ENCODE measurements at regions not wholly inside any gene's neighbourhood (a gene's known extent, or its start where the extent isn't known, plus 50 kb on each side); places are given as distances from the start of the nearest gene placed in this dataset.
A peak's percentile ranks its signal among the peaks of the same experiment; 100 is the strongest.

DNA sequence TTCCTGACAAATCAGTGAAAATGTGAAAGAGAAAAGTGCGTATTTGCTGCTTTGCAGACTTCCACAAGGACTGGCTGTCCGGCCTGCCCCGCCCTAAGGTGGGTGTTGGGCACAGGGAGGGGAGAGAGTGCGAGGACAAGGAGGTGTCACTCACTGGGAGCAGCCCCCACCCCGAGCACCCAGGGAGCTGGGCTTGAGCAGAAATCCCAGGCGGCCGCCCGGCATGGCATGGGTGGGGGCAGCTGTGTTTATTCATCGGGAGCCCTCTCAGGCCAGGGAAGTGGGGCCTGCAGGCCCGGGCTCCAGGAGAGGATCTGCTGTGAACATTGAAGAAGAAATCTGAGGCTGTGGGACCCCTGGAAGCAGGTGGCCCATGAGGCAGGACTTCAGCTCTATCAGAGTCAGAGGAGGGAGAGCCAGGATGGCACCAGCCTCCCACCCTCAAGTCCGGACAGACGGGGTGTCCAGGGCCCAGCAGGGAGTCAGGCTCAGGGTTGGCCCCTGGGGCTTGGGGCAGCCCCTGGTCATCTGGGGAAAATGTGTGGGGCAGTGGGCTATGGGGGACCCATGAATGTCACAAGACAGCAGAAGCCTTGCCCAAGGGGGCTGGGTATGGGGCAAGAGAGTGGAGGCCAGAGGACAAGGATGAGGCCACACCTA lies 164.4 kb upstream of the PPP2R2D start:
- no peaks in the 10 kb centered on the region for H3K36me3 ChIP-seq (ENCODE audit: control insufficient read depth, low read depth, low read length)
- H3K27ac ChIP-seq (ENCODE audit: low read length), result no peak overlapping the region
- H3K27me3 ChIP-seq (ENCODE audit: control insufficient read depth, insufficient read depth, low read length), result no peaks in the 10 kb centered on the region
- no peaks in the 10 kb centered on the region for H3K4me1 ChIP-seq (ENCODE audit: control insufficient read depth, low read depth, low read length)
- H3K4me3 ChIP-seq (ENCODE audit: low read length), result no peak overlapping the region
- H3K9me3 ChIP-seq (ENCODE audit: control insufficient read depth, low read depth, low read length), result no peaks in the 10 kb centered on the region
- H3K9ac ChIP-seq (ENCODE audit: low read length), result no peak overlapping the region

DNA sequence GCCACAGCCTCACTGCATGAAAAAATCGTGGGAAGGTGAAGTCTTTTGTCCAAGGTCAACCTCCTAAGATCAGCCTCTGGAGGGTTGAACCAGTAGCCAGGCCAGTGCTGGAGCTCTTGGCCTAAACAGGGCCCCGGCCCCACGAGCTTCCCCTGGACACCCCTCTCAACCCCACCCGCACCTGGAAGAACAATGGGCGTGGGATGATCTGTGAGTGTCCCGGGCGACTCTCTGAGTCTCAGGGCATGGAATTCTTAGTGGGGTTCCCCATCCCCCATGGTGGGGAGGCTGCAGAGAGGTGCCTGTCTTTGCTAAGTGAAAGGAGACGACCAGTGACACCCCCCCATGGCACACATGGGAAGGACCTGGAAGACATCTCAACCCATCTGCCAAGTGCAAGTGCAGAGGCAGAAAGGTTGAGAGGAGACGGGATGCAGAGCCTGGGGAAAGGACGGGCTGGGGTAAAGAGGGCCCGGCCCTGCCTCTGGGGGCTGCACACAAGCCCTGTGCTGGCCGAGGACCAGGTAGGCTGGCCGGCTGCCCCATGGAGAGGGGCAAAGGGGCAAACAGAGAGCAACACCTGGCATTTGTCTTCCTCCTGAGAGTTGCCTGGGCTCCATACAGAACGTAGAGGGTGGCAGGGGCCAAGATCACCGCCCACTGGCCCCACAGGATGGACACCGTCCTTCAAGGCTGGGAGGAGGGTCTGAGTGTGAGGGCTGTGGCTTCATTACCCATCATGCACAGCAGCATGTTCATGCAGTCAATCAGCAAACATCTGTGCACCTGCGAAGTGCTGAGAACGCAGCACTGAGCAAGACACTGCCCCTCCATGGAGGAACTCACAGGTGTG lies 163.0 kb upstream of the PPP2R2D start:
- no peak overlapping the region for H3K4me3 ChIP-seq (ENCODE audit: low read length)

DNA sequence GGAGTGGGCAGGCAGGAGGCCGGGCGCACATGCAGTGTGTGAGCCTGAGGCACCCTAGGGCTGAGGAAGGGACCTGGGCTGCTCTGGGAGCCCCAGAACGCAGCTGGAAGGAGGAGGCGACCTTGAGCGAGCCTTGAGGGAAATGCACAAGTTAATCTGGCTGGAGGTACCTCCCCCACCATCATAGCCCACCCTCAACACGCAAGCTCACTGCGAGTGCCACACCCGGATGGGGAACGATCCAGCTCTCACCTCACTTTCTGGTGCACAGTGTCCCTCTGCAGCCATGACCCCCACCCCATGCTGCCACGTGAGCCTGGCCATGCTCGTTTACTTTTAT lies 162.4 kb upstream of the PPP2R2D start:
- Histone ChIP-seq H3K9ac (ENCODE audit: low read length) (no peak overlapping the region), H3K4me1 (ENCODE audit: control insufficient read depth, low read depth, low read length) (peaks cover 6% of the 10 kb centered on the region), H3K36me3 (ENCODE audit: control insufficient read depth, low read depth, low read length) (no peaks in the 10 kb centered on the region), H3K4me3 (ENCODE audit: low read length) (no peak overlapping the region), H3K27me3 (ENCODE audit: control insufficient read depth, insufficient read depth, low read length) (no peaks in the 10 kb centered on the region), H3K9me3 (ENCODE audit: control insufficient read depth, low read depth, low read length) (no peaks in the 10 kb centered on the region), H3K27ac (ENCODE audit: low read length) (no peak overlapping the region)

More for the DNA sequence above, 163.0 kb upstream of the PPP2R2D start:
- no peaks in the 10 kb centered on the region for H3K9me3 ChIP-seq (ENCODE audit: control insufficient read depth, low read depth, low read length)
- no peak overlapping the region for H3K9ac ChIP-seq (ENCODE audit: low read length)
- peaks cover under 1% of the 10 kb centered on the region for H3K4me1 ChIP-seq (ENCODE audit: control insufficient read depth, low read depth, low read length)
- H3K36me3 ChIP-seq (ENCODE audit: control insufficient read depth, low read depth, low read length), result no peaks in the 10 kb centered on the region
- no peak overlapping the region for H3K27ac ChIP-seq (ENCODE audit: low read length)
- H3K27me3 ChIP-seq (ENCODE audit: control insufficient read depth, insufficient read depth, low read length), result no peaks in the 10 kb centered on the region

DNA sequence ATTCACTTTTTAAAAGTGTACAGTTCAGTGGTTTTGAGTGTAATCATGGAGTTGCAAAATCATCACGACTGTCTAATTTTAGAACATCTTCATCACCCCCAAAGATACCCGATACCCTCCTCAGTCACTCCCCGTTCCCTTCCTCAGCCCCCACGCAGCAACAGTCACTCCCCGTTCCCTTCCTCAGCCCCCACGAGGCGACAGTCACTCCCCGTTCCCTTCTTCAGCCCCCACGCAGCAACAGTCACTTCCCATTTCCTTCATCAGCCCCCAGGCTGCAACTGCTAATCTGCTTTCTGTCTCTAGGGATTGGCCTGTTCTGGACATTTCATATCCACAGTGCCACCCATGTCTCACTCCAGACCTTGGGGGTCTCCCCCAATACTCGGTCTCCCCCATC lies 161.6 kb upstream of the PPP2R2D start:
- no peak overlapping the region for H3K9ac ChIP-seq (ENCODE audit: low read length)
- H3K4me1 ChIP-seq (ENCODE audit: control insufficient read depth, low read depth, low read length), result peaks cover 12% of the 10 kb centered on the region
- no peak overlapping the region for H3K27ac ChIP-seq (ENCODE audit: low read length)
- H3K9me3 ChIP-seq (ENCODE audit: control insufficient read depth, low read depth, low read length), result no peaks in the 10 kb centered on the region
- H3K27me3 ChIP-seq (ENCODE audit: control insufficient read depth, insufficient read depth, low read length), result no peaks in the 10 kb centered on the region
- H3K4me3 ChIP-seq (ENCODE audit: low read length), result no peak overlapping the region
- H3K36me3 ChIP-seq (ENCODE audit: control insufficient read depth, low read depth, low read length), result no peaks in the 10 kb centered on the region

DNA sequence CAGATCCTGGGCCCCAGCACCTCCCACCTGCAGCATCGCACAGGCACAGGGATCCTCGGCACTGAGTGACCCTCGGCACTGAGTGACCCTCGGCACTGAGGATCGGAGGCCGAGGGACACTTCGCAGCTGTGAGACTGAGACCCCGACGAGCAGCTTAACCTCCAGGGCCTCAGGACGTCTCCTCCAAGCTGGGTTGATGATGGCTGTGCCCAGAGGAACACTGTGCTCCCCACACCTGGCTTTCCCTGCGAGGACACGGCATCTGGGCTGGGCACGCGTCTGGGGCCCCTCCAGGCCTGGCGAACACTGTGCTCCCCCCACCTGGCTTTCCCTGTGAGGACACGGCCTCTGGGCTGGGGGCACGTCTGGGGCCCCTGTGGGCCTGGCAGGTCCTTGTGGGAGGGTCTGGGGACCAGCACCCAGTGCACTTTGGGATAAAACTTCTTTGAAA lies 158.3 kb upstream of the PPP2R2D start:
- Histone ChIP-seq H3K36me3 (ENCODE audit: control insufficient read depth, low read depth, low read length) (no peaks in the 10 kb centered on the region), H3K4me1 (ENCODE audit: control insufficient read depth, low read depth, low read length) (peaks cover 12% of the 10 kb centered on the region), H3K9me3 (ENCODE audit: control insufficient read depth, low read depth, low read length) (no peaks in the 10 kb centered on the region), H3K27ac (ENCODE audit: low read length) (no peak overlapping the region), H3K9ac (ENCODE audit: low read length) (no peak overlapping the region), H3K4me3 (ENCODE audit: low read length) (no peak overlapping the region), H3K27me3 (ENCODE audit: control insufficient read depth, insufficient read depth, low read length) (no peaks in the 10 kb centered on the region)

DNA sequence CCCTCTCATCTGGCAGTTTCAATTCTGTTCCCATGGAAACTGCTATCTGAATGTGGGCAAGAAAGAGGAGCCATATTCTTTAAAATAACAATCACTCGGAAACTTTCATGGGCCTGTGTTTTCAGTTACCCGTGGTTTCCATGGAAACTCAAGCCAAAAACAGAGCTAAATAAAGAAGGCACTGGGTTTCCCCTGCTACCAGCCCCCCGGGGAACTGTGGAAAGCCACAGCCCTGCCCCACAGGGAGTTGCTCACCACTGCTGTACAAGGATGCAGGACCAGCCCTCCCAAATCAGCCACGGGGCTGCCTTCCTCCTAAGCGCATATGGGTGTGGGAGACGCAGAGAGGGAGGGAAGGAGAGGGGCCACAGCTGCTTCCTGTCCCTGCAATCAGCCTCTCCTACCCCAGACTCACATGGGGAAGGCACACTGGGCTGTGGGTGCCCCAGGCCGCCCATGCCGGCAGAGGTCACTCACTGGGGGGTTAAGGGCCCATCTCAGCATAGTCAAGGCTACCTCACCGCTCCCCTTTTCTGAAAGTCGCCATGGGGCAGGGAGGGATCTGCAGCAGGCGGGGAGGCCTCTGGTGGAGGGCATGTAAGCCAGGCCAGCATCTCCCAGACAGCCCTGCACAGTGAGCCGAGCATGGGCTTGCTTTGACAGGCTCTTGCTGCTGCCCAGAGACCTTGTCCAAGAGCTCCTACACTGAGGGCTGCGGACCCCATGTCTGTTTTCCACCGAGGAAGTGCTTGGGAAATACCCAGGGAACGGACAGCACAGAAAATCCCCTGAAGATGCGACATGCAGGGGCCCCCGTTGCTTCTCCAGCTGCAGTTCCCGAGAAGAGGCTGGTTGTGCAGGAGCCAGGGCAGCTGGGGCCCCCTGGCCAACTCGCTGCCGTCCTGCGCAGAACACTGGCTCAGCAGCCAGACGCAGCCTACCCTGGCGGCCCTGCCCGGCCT lies 157.3 kb upstream of the PPP2R2D start:
- Histone ChIP-seq H3K9ac (ENCODE audit: low read length) (peak overlapping the region; percentile 53), H3K27me3 (ENCODE audit: control insufficient read depth, insufficient read depth, low read length) (no peaks in the 10 kb centered on the region), H3K36me3 (ENCODE audit: control insufficient read depth, low read depth, low read length) (no peaks in the 10 kb centered on the region), H3K4me1 (ENCODE audit: control insufficient read depth, low read depth, low read length) (peaks cover 12% of the 10 kb centered on the region), H3K4me3 (ENCODE audit: low read length) (no peak overlapping the region), H3K27ac (ENCODE audit: low read length) (peak overlapping the region; percentile 2), H3K9me3 (ENCODE audit: control insufficient read depth, low read depth, low read length) (no peaks in the 10 kb centered on the region)

DNA sequence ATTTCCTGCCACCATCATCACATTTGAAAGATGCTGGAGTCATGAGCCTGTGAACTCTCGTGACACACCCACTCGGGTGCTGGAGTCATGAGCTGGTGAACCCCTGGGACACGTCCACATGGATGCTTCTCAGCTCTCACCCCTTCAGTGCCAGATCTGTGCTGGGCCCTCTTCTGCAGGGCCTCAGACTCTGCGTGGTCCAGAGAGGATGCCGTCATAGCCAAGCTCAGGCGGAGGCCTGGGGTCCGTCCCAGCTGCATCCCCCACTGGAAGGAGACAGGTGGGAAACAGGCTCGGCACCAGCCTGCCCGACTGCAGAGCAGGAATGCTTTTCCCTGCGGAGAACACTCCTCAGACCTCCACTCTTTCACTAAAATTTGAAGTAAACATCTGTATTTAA lies 156.5 kb upstream of the PPP2R2D start:
- no peaks in the 10 kb centered on the region for H3K27me3 ChIP-seq (ENCODE audit: control insufficient read depth, insufficient read depth, low read length)
- peaks cover 16% of the 10 kb centered on the region for H3K4me1 ChIP-seq (ENCODE audit: control insufficient read depth, low read depth, low read length)
- no peaks in the 10 kb centered on the region for H3K9me3 ChIP-seq (ENCODE audit: control insufficient read depth, low read depth, low read length)
- no peaks in the 10 kb centered on the region for H3K36me3 ChIP-seq (ENCODE audit: control insufficient read depth, low read depth, low read length)
- no peak overlapping the region for H3K4me3 ChIP-seq (ENCODE audit: low read length)
- H3K9ac ChIP-seq (ENCODE audit: low read length), result no peak overlapping the region
- H3K27ac ChIP-seq (ENCODE audit: low read length), result no peak overlapping the region

DNA sequence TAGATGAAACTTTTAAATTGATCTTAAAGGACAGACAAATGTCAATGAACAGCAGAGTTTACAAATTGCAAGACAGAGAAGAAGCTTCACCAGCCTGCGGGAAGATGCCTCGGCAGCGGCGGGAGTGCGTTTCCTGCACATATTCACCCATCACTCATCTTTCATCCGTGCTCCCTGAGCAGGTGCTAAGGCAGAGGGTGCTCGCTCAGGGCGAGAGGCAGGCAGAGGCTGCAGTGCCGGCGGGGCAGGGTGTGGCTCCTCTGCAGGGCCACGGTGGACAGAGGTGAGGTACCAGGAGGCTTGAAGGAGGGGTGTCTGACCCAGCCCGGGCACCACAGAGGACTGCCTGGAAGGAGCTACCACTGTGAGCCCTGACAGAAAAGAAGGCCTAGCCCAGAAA lies 155.2 kb upstream of the PPP2R2D start:
- H3K9ac ChIP-seq (ENCODE audit: low read length), result no peak overlapping the region
- no peaks in the 10 kb centered on the region for H3K9me3 ChIP-seq (ENCODE audit: control insufficient read depth, low read depth, low read length)
- no peak overlapping the region for H3K4me3 ChIP-seq (ENCODE audit: low read length)
- no peaks in the 10 kb centered on the region for H3K27me3 ChIP-seq (ENCODE audit: control insufficient read depth, insufficient read depth, low read length)
- no peaks in the 10 kb centered on the region for H3K36me3 ChIP-seq (ENCODE audit: control insufficient read depth, low read depth, low read length)
- H3K4me1 ChIP-seq (ENCODE audit: control insufficient read depth, low read depth, low read length), result peaks cover 16% of the 10 kb centered on the region
- no peak overlapping the region for H3K27ac ChIP-seq (ENCODE audit: low read length)

DNA sequence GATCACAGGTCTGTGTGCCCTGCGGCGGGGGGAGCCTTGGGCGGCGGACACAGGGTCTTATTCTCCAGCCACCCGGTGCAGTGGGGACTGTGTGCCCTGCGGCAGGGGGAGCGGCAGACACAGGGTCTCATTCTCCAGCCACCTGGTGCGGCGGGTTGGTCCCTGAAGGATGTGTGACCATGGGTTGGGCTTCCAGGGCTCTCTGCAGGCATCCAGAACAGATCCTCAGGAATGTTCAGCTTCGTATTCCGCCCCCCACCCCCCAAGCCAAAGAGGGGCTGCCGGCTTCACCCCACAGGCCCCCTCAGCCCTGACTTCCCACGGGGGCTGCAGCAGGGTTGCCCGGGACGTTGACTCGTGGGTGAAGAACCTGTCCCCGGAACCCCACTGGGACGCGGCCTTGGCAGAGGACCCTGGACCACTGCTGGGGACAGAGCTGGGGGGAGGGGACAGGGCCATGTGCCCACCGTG lies 154.5 kb upstream of the PPP2R2D start:
- Histone ChIP-seq H3K9ac (ENCODE audit: low read length) (no peak overlapping the region), H3K36me3 (ENCODE audit: control insufficient read depth, low read depth, low read length) (no peaks in the 10 kb centered on the region), H3K27me3 (ENCODE audit: control insufficient read depth, insufficient read depth, low read length) (no peaks in the 10 kb centered on the region), H3K4me1 (ENCODE audit: control insufficient read depth, low read depth, low read length) (peaks cover 18% of the 10 kb centered on the region), H3K4me3 (ENCODE audit: low read length) (no peak overlapping the region), H3K9me3 (ENCODE audit: control insufficient read depth, low read depth, low read length) (no peaks in the 10 kb centered on the region), H3K27ac (ENCODE audit: low read length) (no peak overlapping the region)

DNA sequence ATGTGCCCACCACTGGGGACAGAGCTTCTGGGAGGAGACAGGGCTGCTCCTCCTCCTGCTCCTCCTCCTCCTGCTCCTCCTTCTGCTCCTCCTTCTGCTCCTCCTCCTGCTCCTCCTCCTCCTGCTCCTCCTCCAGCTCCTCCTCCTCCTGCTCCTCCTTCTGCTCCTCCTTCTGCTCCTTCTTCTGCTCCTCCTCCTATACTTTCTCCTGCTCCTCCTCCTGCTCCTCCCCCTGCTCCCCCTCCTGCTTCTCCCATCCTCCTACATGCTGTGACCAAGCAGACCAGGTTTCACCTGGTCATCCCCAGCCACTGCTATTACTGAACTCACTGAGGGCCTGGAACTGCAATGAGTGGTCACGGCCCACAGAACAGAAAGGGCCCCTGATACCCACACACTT lies 154.0 kb upstream of the PPP2R2D start:
- Histone ChIP-seq H3K4me1 (ENCODE audit: control insufficient read depth, low read depth, low read length) (peaks cover 23% of the 10 kb centered on the region), H3K27me3 (ENCODE audit: control insufficient read depth, insufficient read depth, low read length) (no peaks in the 10 kb centered on the region), H3K36me3 (ENCODE audit: control insufficient read depth, low read depth, low read length) (no peaks in the 10 kb centered on the region), H3K27ac (ENCODE audit: low read length) (no peak overlapping the region), H3K4me3 (ENCODE audit: low read length) (no peak overlapping the region), H3K9ac (ENCODE audit: low read length) (no peak overlapping the region), H3K9me3 (ENCODE audit: control insufficient read depth, low read depth, low read length) (no peaks in the 10 kb centered on the region)

DNA sequence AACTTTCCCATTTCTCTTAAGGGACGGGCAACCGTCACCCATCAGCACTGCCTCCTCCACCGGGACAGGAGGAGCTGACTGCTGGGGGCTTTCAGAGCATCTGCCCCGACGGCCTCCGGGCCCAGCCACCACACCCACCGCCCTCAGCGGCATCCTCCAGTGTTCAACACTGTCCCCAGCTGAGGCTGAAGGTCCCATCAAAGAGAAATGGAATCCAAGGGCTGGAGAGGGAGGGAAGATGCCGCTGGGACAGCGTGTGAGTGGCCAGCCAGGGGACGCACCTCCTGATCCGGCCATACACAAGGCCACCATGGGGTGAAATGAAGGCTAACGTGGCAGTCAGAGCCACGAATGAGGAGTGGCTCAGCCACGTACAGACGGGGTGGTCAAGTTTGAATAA lies 153.6 kb upstream of the PPP2R2D start:
- Histone ChIP-seq H3K36me3 (ENCODE audit: control insufficient read depth, low read depth, low read length) (no peaks in the 10 kb centered on the region), H3K4me3 (ENCODE audit: low read length) (no peak overlapping the region), H3K9me3 (ENCODE audit: control insufficient read depth, low read depth, low read length) (no peaks in the 10 kb centered on the region), H3K9ac (ENCODE audit: low read length) (no peak overlapping the region), H3K4me1 (ENCODE audit: control insufficient read depth, low read depth, low read length) (peaks cover 26% of the 10 kb centered on the region), H3K27me3 (ENCODE audit: control insufficient read depth, insufficient read depth, low read length) (no peaks in the 10 kb centered on the region), H3K27ac (ENCODE audit: low read length) (no peak overlapping the region)

Measured in iPS-18a (cell line).